22Rv1 (cell line): ENCODE measurements at regions not wholly inside any gene's neighbourhood (a gene's known extent, or its start where the extent isn't known, plus 50 kb on each side); places are given as distances from the start of the nearest gene placed in this dataset.

Source experiments
- CTCF ChIP-seq: fragments of 450-650 bp; IDR thresholded peaks from 2 replicates; pipeline ENCODE4 v1.5.1; 2017; ENCODE audit warnings: mild to moderate bottlenecking
- ZFX ChIP-seq: fragments of 450-650 bp; IDR thresholded peaks from 2 replicates; pipeline ENCODE4 v1.6.1; 2017; ENCODE audit warnings: antibody characterized with exemption, borderline replicate concordance

GRCh38 chr6:169912266-169913095 lies 161.1 kb downstream of the ERMARD start:
- TF ChIP-seq CTCF: no peak
- TF ChIP-seq ZFX: no peak
